Activated naive CD4-positive, alpha-beta T cell treated with anti-CD3 and anti-CD28 coated beads, Interleukin-2, amount 10 ng/mL, durations not matched to agents 7 days and 5 days (primary cell): ENCODE measurements at regions not wholly inside any gene's neighbourhood (a gene's known extent, or its start where the extent isn't known, plus 50 kb on each side); places are given as distances from the start of the nearest gene placed in this dataset.

Source experiments
- CTCF ChIA-PET: fragments of 350-600 bp; sonication (Branson Sonifier 250); formaldehyde crosslinking; loops from one replicate; lab custom pipeline; 2021; ENCODE audit warnings: antibody characterized with exemption; lab: Charles Lee
- DNase-seq: peaks from one replicate; pipeline ENCODE4 v3.0.0-alpha.2; 2020
- H3K27ac Mint-ChIP-seq: one replicate; pipeline ENCODE4 v1.8.0; 2021; ENCODE audit warnings: mild to moderate bottlenecking, moderate library complexity, mixed read lengths
- H3K27me3 Mint-ChIP-seq: one replicate; pipeline ENCODE4 v1.8.0; 2021; ENCODE audit warnings: mild to moderate bottlenecking, mixed read lengths
- H3K36me3 Mint-ChIP-seq: one replicate; pipeline ENCODE4 v1.8.0; 2021; ENCODE audit warnings: mixed read lengths
- H3K4me1 Mint-ChIP-seq: one replicate; pipeline ENCODE4 v1.8.0; 2021; ENCODE audit warnings: mixed read lengths
- H3K4me3 Mint-ChIP-seq: one replicate; pipeline ENCODE4 v1.8.0; 2021; ENCODE audit warnings: mild to moderate bottlenecking, moderate library complexity, mixed read lengths
- H3K9me3 Mint-ChIP-seq: one replicate; pipeline ENCODE4 v1.8.0; 2021; ENCODE audit warnings: mixed read lengths

- Mint-ChIP-seq H3K36me3 (no peaks in the 10 kb centered on the region), H3K4me1 (no peaks in the 10 kb centered on the region), H3K27me3 (peaks cover 4% of the 10 kb centered on the region), H3K9me3 (no peaks in the 10 kb centered on the region), H3K27ac (no peak overlapping the region), H3K4me3 (no peak overlapping the region)
- CTCF ChIA-PET = no interaction called here
- DNase-seq = no peak
Measured at GRCh38 chr16:72226136-72226535, 54.2 kb upstream of the PMFBP1 start.

GRCh38 chr16:72224260-72224768 lies 52.4 kb upstream of the PMFBP1 start:
- Mint-ChIP-seq H3K4me1 (no peaks in the 10 kb centered on the region), H3K27me3 (peaks cover 11% of the 10 kb centered on the region), H3K27ac (no peak overlapping the region), H3K9me3 (no peaks in the 10 kb centered on the region), H3K4me3 (no peak overlapping the region), H3K36me3 (no peaks in the 10 kb centered on the region)
- CTCF ChIA-PET = no interaction called here
- DNase-seq = no peak

- H3K36me3 Mint-ChIP-seq = no peaks in the 10 kb centered on the region
- H3K27me3 Mint-ChIP-seq = peaks cover 13% of the 10 kb centered on the region
- no peak for DNase-seq
- no peak overlapping the region for H3K4me3 Mint-ChIP-seq
- H3K4me1 Mint-ChIP-seq = no peaks in the 10 kb centered on the region
- no peaks in the 10 kb centered on the region for H3K9me3 Mint-ChIP-seq
- H3K27ac Mint-ChIP-seq = no peak overlapping the region
- CTCF ChIA-PET = no interaction called here
Measured at GRCh38 chr16:72222503-72222902, 50.5 kb upstream of the PMFBP1 start.
